ENCODE measurements at regions not wholly inside any gene's neighbourhood (a gene's known extent, or its start where the extent isn't known, plus 50 kb on each side); places are given as distances from the start of the nearest gene placed in this dataset.

GRCh38 chr4:103329642-103330041, 131.5 kb upstream of the CENPE start:
- Histone ChIP-seq H3K9me3 (no peaks in the 10 kb centered on the region), H3K4me3 (no peak overlapping the region), H3K36me3 (no peaks in the 10 kb centered on the region), H3K27ac (no peak overlapping the region), H3K4me1 (no peaks in the 10 kb centered on the region), H3K27me3 (no peaks in the 10 kb centered on the region)
- no peak for TF ChIP-seq CTCF (IDR thresholded peaks at IDR 0.05)
- no peak for DNase-seq
- intact Hi-C loops (cut with DNase I), result no loop called here

- intact Hi-C loops (cut with DNase I), result no loop called here
- 26 to 44% methylated on average over 1 of the region's 1 CpG for WGBS, 2 donors
Observed at GRCh38 chr4:103324811-103325210, 126.7 kb upstream of the CENPE start.

DNA sequence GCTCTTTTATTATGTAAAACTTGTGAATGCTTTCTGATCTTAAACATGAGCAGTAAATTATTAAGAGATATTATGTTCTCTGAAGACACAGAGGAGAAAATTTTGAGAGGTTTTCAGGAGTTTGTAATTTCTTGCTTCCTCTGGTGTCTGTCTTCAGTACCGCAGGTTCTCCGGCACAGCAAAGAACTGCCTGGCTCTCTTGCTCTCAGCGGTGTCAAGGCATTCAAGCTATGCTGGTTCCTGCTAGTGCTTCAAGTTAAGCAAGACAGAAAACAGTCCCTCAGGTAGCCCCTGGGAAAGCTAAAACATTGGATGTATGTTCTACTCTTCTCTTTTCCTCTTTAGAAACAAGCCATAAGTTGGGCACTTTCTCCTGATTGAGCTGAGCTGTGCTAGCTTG, 120.2 kb upstream of the CENPE start:
- DNase-seq, result no peak
- TF ChIP-seq CTCF (IDR thresholded peaks at IDR 0.05) (no peak), POLR2AphosphoS5 (IDR thresholded peaks at IDR 0.05) (no peak), POLR2A (IDR thresholded peaks at IDR 0.05) (no peak), EP300 (IDR thresholded peaks at IDR 0.05) (no peak)
- Histone ChIP-seq H3K27ac (no peak overlapping the region), H3K9me3 (peaks cover 0 to 11% (median 0%) of the 10 kb centered on the region in 4 donors), H3K4me1 (no peaks in the 10 kb centered on the region), H3K36me3 (no peaks in the 10 kb centered on the region), H3K4me3 (no peak overlapping the region), H3K27me3 (no peaks in the 10 kb centered on the region)
- intact Hi-C loops (cut with DNase I), result no loop called here
- 86 to 92% methylated on average over 3 of the region's 3 CpGs for WGBS, 2 donors

More at GRCh38 chr4:103324811-103325210, 126.7 kb upstream of the CENPE start:
- DNase-seq, result no peak
- H3K27ac ChIP-seq, result no peak overlapping the region
- no peak for TF ChIP-seq CTCF (IDR thresholded peaks at IDR 0.05)
- no peak for TF ChIP-seq POLR2A (IDR thresholded peaks at IDR 0.05)
- no peak for TF ChIP-seq POLR2AphosphoS5 (IDR thresholded peaks at IDR 0.05)
- no peak for TF ChIP-seq EP300 (IDR thresholded peaks at IDR 0.05)
- H3K4me3 ChIP-seq, result no peak overlapping the region
- H3K4me1 ChIP-seq, result no peaks in the 10 kb centered on the region
- no peaks in the 10 kb centered on the region for H3K36me3 ChIP-seq
- no peaks in the 10 kb centered on the region for H3K27me3 ChIP-seq
- no peaks in the 10 kb centered on the region for H3K9me3 ChIP-seq

DNA sequence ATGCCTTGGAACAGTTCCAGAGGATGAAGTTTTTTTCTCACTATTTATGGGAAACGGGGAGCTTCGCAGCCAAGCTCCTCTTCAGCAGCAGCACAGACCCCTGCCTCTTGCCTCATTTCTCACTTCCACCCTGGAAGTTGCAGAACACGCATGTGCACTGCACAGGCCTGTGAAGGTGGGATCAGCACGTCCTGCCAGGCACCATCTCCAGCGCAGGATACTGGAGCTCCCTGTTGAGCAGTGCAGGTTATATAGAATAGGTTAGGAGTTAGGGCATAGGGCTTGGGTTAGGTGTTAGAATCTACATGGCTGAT, 110.1 kb upstream of the CENPE start:
- intact Hi-C loops (cut with DNase I), result no loop called here
- Histone ChIP-seq H3K9me3 (peaks cover 0 to 3% (median 0%) of the 10 kb centered on the region in 4 donors), H3K27me3 (no peaks in the 10 kb centered on the region), H3K27ac (no peak overlapping the region), H3K36me3 (no peaks in the 10 kb centered on the region), H3K4me1 (no peaks in the 10 kb centered on the region), H3K4me3 (no peak overlapping the region)
- WGBS, 2 donors, result 83 to 88% methylated on average over 5 of the region's 5 CpGs
- no peak for DNase-seq
- TF ChIP-seq EP300 (IDR thresholded peaks at IDR 0.05), result no peak
- no peak for TF ChIP-seq CTCF (IDR thresholded peaks at IDR 0.05)
- TF ChIP-seq POLR2AphosphoS5 (IDR thresholded peaks at IDR 0.05), result no peak
- no peak for TF ChIP-seq POLR2A (IDR thresholded peaks at IDR 0.05)

GRCh38 chr4:103307453-103308247, 109.5 kb upstream of the CENPE start:
- Histone ChIP-seq H3K4me3 (no peak overlapping the region), H3K36me3 (no peaks in the 10 kb centered on the region), H3K27me3 (no peaks in the 10 kb centered on the region), H3K9me3 (peaks cover 0 to 3% (median 0%) of the 10 kb centered on the region in 4 donors), H3K4me1 (no peaks in the 10 kb centered on the region), H3K27ac (no peak overlapping the region)
- 84 to 86% methylated on average over 18 of the region's 18 CpGs for WGBS, 2 donors
- intact Hi-C loops (cut with DNase I), result no loop called here
- TF ChIP-seq CTCF (IDR thresholded peaks at IDR 0.05), result no peak
- TF ChIP-seq POLR2AphosphoS5 (IDR thresholded peaks at IDR 0.05), result no peak
- no peak for TF ChIP-seq EP300 (IDR thresholded peaks at IDR 0.05)
- no peak for TF ChIP-seq POLR2A (IDR thresholded peaks at IDR 0.05)
- no peak for DNase-seq

Data from sigmoid colon (tissue), 6 donors.